Activated CD4-positive, alpha-beta memory T cell treated with anti-CD3 and anti-CD28 coated beads, Interleukin-2, amount 10 ng/mL, durations not matched to agents 7 days and 5 days (primary cell): ENCODE measurements at regions not wholly inside any gene's neighbourhood (a gene's known extent, or its start where the extent isn't known, plus 50 kb on each side); places are given as distances from the start of the nearest gene placed in this dataset.
"Not testable (repeated sequence)": the region's sequence is repeated elsewhere in the genome, so short reads cannot be mapped to it uniquely, and the experiment has no call there.

Source experiments
- CTCF ChIA-PET: fragments of 350-600 bp; sonication (Branson Sonifier 250); formaldehyde crosslinking; loops from one replicate; lab custom pipeline; 2021; ENCODE audit warnings: antibody characterized with exemption, inconsistent platforms; lab: Charles Lee
- POLR2A ChIA-PET: fragments of 350-600 bp; sonication (Branson Sonifier 250); formaldehyde crosslinking; loops from one replicate; lab custom pipeline; 2021; ENCODE audit warnings: antibody characterized with exemption; lab: Charles Lee
- DNase-seq: peaks from one replicate; pipeline ENCODE4 v3.0.0-alpha.2; 2020
- H3K27ac Mint-ChIP-seq: one replicate; pipeline ENCODE4 v1.8.0; 2021; ENCODE audit warnings: mild to moderate bottlenecking, mixed read lengths
- H3K27me3 Mint-ChIP-seq: one replicate; pipeline ENCODE4 v1.8.0; 2021; ENCODE audit warnings: mixed read lengths
- H3K36me3 Mint-ChIP-seq: one replicate; pipeline ENCODE4 v1.8.0; 2021; ENCODE audit warnings: low read depth, mixed read lengths
- H3K4me1 Mint-ChIP-seq: one replicate; pipeline ENCODE4 v1.8.0; 2021; ENCODE audit warnings: mixed read lengths
- H3K4me3 Mint-ChIP-seq: one replicate; pipeline ENCODE4 v1.8.0; 2021; ENCODE audit warnings: mild to moderate bottlenecking, mixed read lengths
- H3K9me3 Mint-ChIP-seq: one replicate; pipeline ENCODE4 v1.8.0; 2021; ENCODE audit warnings: mixed read lengths

DNA sequence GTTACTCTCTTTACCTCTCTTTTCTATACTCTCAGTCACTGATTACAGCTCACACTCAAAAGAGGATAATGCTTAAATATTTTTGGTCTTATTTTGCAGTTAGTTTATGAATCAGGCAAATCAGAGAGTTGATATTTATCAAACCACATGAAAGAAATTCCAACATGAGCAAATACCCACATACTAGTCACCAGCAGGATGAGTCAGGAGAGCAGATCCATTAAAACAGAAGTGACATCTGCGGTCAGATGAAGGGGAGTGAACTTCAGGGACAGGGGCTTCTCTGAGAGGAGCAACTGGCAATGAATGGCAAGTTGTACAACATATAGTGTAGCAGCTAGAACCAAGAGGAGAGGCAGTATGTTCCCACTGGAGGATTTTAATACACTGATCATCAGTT is 258.7 kb downstream of the SYT10 start:
- POLR2A ChIA-PET: no interaction called here
- no peak for DNase-seq
- no peaks in the 10 kb centered on the region for H3K36me3 Mint-ChIP-seq
- no peaks in the 10 kb centered on the region for H3K4me1 Mint-ChIP-seq
- CTCF ChIA-PET: no interaction called here
- no peaks in the 10 kb centered on the region for H3K27me3 Mint-ChIP-seq
- H3K27ac Mint-ChIP-seq: no peak overlapping the region
- H3K4me3 Mint-ChIP-seq: no peak overlapping the region
- peaks cover 4% of the 10 kb centered on the region for H3K9me3 Mint-ChIP-seq

DNA sequence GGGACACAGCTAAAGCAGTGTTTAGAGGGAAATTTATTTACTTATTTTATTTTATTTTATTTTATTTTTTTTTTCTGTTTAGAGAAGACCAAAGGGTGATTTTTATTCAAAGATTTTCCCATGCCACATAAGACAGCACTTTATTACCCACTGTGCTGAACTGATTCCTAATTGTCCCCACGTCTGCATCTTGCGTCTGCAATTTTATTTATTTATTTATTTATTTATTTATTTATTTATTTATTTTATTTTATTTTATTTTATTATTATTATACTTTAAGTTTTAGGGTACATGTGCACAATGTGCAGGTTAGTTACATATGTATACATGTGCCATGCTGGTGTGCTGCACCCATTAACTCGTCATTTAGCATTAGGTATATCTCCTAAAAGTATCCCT is 269.7 kb upstream of the PKP2 start:
- H3K36me3 Mint-ChIP-seq, DNase-seq, H3K4me3 Mint-ChIP-seq, POLR2A ChIA-PET, H3K27ac Mint-ChIP-seq, H3K4me1 Mint-ChIP-seq, H3K27me3 Mint-ChIP-seq, CTCF ChIA-PET: not testable (repeated sequence)
- H3K9me3 Mint-ChIP-seq: peaks cover 14% of the 10 kb centered on the region

DNA sequence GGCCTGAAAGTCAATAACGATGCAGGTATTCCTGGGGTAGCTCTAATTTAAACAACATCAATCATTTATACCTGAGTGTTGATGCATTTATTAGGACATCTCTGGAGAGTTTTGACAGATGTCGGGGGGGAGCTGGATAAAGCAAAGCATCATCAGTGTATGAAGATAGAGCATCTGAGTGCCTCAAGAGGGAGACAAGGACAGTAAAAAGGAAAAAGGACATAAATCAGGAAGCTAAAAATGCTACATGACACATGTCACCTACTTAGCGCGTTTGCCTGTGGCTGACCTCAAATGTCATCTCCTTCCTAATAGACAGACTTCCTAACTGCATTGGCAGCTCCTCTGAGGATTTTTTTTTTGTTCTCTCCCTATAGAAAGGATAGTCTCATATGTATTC is 259.5 kb upstream of the PKP2 start:
- Mint-ChIP-seq H3K36me3 (no peaks in the 10 kb centered on the region), H3K4me1 (no peaks in the 10 kb centered on the region), H3K27me3 (no peaks in the 10 kb centered on the region), H3K4me3 (no peak overlapping the region), H3K9me3 (peaks cover 8% of the 10 kb centered on the region), H3K27ac (no peak overlapping the region)
- no peak for DNase-seq
- CTCF ChIA-PET: no interaction called here
- POLR2A ChIA-PET: no interaction called here

DNA sequence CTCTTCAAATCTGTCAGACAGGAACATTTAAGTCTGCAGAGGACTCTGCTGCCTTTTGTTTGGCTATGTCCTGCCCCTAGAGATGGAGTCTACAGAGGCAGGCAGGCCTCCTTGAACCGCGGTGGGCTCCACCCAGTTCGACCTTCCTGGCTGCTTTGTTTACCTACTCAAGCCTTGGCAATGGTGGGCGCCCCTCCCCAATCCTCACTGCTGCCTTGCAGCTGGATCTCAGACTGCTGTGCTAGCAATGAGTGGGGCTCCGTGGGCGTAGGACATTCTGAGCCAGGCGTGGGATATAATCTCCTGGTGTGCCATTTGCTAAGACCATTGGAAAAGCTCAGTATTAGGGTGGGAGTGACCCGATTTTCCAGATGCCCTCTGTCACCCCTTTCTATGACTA is 250.7 kb upstream of the PKP2 start:
- POLR2A ChIA-PET, H3K27me3 Mint-ChIP-seq, DNase-seq, H3K9me3 Mint-ChIP-seq, H3K4me3 Mint-ChIP-seq, CTCF ChIA-PET, H3K27ac Mint-ChIP-seq, H3K36me3 Mint-ChIP-seq, H3K4me1 Mint-ChIP-seq: not testable (repeated sequence)

DNA sequence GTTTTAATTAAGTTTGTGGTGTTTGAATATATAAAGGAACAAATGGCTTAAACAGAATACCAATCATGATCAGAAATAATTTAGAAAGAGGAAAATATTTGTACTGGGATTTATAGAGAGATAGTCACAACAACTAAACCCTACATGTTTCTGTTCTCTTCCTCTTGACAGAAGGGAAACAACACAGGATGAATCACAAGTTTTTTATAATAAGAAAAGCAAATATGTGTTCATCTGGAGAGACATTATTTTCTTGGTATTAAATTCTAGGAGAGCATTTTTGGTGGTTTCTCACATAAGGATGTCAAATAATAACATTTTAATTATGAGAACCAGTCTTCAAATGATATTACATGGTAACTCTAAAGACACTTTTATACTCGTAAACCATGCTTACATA is 232.9 kb upstream of the PKP2 start:
- CTCF ChIA-PET: no interaction called here
- H3K27me3 Mint-ChIP-seq: no peaks in the 10 kb centered on the region
- POLR2A ChIA-PET: no interaction called here
- H3K4me3 Mint-ChIP-seq: no peak overlapping the region
- no peaks in the 10 kb centered on the region for H3K4me1 Mint-ChIP-seq
- H3K27ac Mint-ChIP-seq: no peak overlapping the region
- H3K36me3 Mint-ChIP-seq: no peaks in the 10 kb centered on the region
- no peak for DNase-seq
- no peaks in the 10 kb centered on the region for H3K9me3 Mint-ChIP-seq

DNA sequence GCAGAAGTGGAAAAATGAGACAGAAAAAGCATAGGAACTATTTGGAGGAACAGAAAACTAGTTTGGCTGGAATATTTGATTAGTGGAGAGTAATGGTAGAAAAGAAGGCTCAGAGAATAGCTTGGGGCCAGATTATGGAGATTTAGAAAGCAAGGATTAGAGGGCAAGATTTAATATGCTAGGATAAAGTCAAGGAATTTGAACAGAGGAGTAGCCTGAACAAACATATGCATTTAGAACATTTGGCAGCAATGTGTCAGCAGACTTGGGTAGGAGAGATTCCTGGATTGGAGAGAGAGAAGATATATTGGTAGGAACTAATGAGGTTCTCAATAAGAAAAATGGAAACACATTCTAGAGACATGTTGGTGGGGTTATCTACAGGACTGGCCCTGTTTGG is 229.2 kb upstream of the PKP2 start:
- Mint-ChIP-seq H3K27me3 (no peaks in the 10 kb centered on the region), H3K4me1 (no peaks in the 10 kb centered on the region), H3K9me3 (no peaks in the 10 kb centered on the region), H3K36me3 (no peaks in the 10 kb centered on the region), H3K27ac (no peak overlapping the region), H3K4me3 (no peak overlapping the region)
- ChIA-PET POLR2A (no interaction called here), CTCF (no interaction called here)
- no peak for DNase-seq

DNA sequence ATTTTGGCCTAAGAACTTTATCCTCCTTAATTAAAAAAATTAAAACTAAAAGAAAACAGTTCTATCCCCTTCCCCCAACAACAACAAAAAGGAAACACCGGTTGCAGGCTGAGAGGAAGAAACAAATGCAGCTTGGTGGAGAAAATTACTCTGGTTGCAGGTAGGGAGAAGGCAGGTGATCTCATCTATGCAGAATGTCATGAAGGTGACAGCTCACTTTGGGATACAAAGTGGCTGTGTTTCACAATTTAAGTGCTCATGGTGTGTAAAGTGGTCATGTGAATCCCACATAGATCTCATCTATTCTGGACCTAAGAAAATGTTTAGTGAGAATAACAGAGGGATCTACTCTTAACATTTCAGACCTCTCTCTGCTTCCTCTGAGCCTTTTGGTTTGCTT is 219.7 kb upstream of the PKP2 start:
- no peak overlapping the region for H3K27ac Mint-ChIP-seq
- ChIA-PET CTCF (no interaction called here), POLR2A (no interaction called here)
- no peaks in the 10 kb centered on the region for H3K9me3 Mint-ChIP-seq
- H3K27me3 Mint-ChIP-seq: no peaks in the 10 kb centered on the region
- no peak overlapping the region for H3K4me3 Mint-ChIP-seq
- no peaks in the 10 kb centered on the region for H3K36me3 Mint-ChIP-seq
- no peaks in the 10 kb centered on the region for H3K4me1 Mint-ChIP-seq
- no peak for DNase-seq

DNA sequence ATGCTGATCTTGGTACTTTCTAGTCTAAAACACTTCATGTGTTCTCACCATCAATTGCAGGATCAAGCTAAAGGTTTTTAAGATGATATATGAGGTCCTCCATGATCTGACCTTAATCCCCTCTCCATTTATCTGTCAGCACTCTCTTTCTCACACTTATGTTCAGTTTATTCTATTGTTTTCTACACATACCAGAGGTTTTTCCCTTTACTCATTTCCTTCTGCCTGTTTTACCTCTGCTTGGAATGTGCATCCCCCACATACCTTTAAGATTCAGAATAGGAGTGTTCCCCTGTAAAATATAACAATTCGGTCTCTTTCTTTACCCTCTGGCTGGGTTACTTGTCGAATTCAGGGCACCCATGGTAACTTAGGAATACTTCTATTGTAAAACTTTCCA is 219.1 kb upstream of the PKP2 start:
- no peak overlapping the region for H3K4me3 Mint-ChIP-seq
- POLR2A ChIA-PET: no interaction called here
- no peaks in the 10 kb centered on the region for H3K36me3 Mint-ChIP-seq
- no peaks in the 10 kb centered on the region for H3K9me3 Mint-ChIP-seq
- H3K27ac Mint-ChIP-seq: no peak overlapping the region
- H3K27me3 Mint-ChIP-seq: no peaks in the 10 kb centered on the region
- DNase-seq: no peak
- CTCF ChIA-PET: no interaction called here
- no peaks in the 10 kb centered on the region for H3K4me1 Mint-ChIP-seq

DNA sequence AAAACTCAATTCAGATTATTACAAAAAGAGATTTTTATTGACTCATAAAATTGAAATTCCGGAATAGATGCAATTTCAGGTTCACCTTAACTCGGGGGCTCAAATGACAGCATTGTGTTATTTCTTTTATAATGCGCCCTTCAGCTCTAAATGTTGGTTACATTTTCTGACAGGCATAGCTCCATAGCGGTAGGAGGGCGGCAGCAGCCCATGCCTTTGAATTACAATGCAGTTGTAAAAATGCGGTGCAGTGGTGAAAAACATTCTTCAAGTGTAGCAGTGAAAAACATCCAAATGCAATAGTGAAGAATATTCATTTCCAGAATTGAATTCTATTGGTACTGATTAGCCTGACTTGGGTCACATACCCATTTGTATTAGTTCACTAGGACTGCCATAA is 215.3 kb upstream of the PKP2 start:
- Mint-ChIP-seq H3K27ac (no peak overlapping the region), H3K36me3 (no peaks in the 10 kb centered on the region), H3K27me3 (no peaks in the 10 kb centered on the region), H3K9me3 (peaks cover 5% of the 10 kb centered on the region), H3K4me1 (no peaks in the 10 kb centered on the region), H3K4me3 (no peak overlapping the region)
- ChIA-PET CTCF (no interaction called here), POLR2A (no interaction called here)
- no peak for DNase-seq

DNA sequence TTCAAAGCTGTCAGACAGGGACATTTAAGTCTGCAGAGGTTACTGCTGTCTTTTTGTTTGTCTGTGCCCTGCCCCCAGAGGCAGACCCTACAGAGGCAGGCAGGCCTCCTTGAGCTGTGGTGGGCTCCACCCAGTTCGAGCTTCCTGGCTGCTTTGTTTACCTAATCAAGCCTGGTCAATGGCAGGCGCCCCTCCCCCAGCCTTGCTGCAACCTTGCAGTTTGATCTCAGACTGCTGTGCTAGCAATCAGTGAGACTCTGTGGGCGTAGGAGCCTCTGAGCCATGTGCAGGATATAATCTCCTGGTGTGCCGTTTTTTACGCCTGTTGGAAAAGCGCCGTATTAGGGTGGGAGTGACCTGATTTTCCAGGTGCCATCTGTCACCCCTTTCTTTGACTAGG is 211.2 kb upstream of the PKP2 start:
- H3K9me3 Mint-ChIP-seq, CTCF ChIA-PET, H3K4me1 Mint-ChIP-seq, DNase-seq, H3K27ac Mint-ChIP-seq, POLR2A ChIA-PET, H3K4me3 Mint-ChIP-seq, H3K27me3 Mint-ChIP-seq, H3K36me3 Mint-ChIP-seq: not testable (repeated sequence)

DNA sequence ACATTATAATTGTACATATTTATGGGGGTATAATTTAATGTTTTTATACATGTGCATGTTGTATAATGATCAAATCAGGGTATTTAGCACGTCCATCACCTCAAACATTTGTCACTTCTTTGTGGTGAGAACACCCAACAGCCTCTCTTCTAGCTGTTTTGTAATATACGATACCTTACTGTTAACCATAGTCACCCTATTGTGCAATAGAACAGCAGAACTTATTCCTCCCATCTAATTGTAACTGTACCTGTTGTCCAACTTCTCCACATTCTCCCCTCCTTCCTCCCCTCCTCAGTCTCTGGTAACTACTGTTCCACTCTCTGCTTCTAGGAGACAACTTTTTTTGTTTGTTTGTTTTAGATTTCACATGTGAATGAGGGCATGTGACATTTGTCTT is 197.0 kb upstream of the PKP2 start:
- H3K36me3 Mint-ChIP-seq: no peaks in the 10 kb centered on the region
- POLR2A ChIA-PET: no interaction called here
- CTCF ChIA-PET: no interaction called here
- H3K9me3 Mint-ChIP-seq: peaks cover 2% of the 10 kb centered on the region
- H3K4me3 Mint-ChIP-seq: no peak overlapping the region
- no peaks in the 10 kb centered on the region for H3K27me3 Mint-ChIP-seq
- no peak for DNase-seq
- no peak overlapping the region for H3K27ac Mint-ChIP-seq
- H3K4me1 Mint-ChIP-seq: no peaks in the 10 kb centered on the region

DNA sequence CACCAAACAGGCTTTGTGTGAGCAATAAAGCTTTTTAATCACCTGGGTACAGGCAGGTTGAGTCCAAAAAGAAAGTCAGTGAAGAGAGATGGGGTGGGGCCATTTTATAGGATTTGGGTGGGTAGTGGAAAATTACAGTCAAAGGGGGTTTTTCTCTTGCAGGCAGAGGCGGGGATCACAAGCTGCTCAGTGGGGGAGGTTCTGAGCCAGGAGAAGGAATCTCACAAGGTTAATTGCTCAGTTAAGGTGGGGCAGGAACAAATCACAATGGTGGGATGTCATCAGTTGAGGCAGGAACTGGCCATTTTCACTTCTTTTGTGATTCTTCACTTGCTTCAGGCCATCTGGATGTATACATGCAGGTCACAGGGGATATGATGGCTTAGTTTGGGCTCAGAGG is 191.3 kb upstream of the PKP2 start:
- POLR2A ChIA-PET, H3K36me3 Mint-ChIP-seq, H3K27ac Mint-ChIP-seq, CTCF ChIA-PET, H3K4me3 Mint-ChIP-seq, H3K4me1 Mint-ChIP-seq, H3K9me3 Mint-ChIP-seq, H3K27me3 Mint-ChIP-seq, DNase-seq: not testable (repeated sequence)

DNA sequence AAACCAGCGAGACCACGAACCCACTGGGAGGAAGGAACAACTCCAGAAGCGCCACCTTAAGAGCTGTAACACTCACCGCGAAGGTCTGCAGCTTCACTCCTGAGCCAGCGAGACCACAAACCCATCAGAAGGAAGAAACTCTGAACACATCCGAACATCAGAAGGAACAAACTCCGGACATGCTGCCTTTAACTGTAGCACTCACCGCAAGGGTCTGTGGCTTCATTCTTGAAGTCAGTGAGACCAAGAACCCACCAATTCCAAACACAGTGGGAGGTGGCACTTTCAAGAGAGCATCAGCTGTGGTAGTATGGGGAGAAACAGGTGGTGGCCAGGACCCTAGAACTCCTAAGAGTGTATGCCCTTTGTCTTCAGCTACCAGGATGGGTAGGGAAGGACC is 179.8 kb upstream of the PKP2 start:
- H3K27me3 Mint-ChIP-seq, H3K27ac Mint-ChIP-seq, POLR2A ChIA-PET, H3K9me3 Mint-ChIP-seq, DNase-seq, H3K36me3 Mint-ChIP-seq, H3K4me3 Mint-ChIP-seq, CTCF ChIA-PET, H3K4me1 Mint-ChIP-seq: not testable (repeated sequence)

DNA sequence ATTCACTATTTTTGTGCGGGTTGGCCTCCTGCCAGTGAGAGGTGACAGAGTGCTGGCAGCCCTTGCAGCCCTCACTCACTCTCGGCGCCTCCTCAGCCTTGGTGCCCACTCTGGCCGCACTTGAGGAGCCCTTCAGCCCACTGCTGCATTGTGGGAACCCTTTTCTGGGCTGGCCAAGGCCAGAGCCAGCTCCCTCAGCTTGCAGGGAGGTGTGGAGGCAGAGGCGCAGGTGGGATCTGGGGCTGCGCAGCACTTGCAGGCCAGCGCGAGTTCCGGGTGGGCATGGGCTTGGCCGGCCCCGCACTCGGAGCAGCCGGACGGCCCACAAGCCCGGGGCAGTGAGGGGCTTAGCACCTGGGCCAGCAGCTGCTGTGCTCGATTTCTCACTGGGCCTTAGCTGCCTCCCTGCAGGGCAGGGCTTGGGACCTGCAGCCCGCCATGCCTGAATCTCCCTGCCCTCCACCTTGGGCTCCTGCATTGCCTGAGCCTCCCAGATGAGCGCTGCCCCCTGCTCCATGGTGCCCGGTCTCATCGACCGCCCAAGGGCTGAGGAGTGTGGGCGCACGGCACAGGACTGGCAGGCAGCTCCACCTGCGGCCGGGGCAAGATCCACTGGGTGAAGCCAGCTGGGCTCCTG is 178.7 kb upstream of the PKP2 start:
- POLR2A ChIA-PET, H3K9me3 Mint-ChIP-seq, H3K36me3 Mint-ChIP-seq, DNase-seq, CTCF ChIA-PET, H3K4me1 Mint-ChIP-seq, H3K27ac Mint-ChIP-seq, H3K27me3 Mint-ChIP-seq, H3K4me3 Mint-ChIP-seq: not testable (repeated sequence)

DNA sequence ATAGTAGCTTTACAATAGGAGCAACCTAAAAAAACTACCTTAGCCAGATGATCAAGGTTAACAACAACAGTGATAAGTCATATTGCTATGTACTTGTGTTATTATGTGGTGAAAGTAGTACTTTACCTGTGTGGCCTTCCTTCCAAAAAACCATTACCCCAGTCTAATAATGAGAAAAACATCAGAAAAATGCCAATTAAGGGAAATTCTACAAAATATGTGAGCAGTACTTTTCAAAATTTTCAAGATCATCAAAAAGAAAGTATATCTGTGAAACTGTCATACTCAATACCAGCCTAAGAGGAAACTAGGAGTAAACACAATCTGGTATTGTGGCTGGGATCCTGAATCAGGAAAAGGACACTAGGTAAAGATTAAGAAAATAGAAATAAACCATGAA is 165.3 kb upstream of the PKP2 start:
- DNase-seq: no peak
- H3K4me3 Mint-ChIP-seq: no peak overlapping the region
- peaks cover 2% of the 10 kb centered on the region for H3K9me3 Mint-ChIP-seq
- H3K27me3 Mint-ChIP-seq: no peaks in the 10 kb centered on the region
- no peaks in the 10 kb centered on the region for H3K36me3 Mint-ChIP-seq
- H3K27ac Mint-ChIP-seq: no peak overlapping the region
- CTCF ChIA-PET: no interaction called here
- POLR2A ChIA-PET: no interaction called here
- H3K4me1 Mint-ChIP-seq: no peaks in the 10 kb centered on the region
